ENCODE measurements at regions not wholly inside any gene's neighbourhood (a gene's known extent, or its start where the extent isn't known, plus 50 kb on each side); places are given as distances from the start of the nearest gene placed in this dataset.

- DNase-seq = no peak
Observed at GRCh38 chrX:38856670-38857265, 55.5 kb downstream of the MID1IP1 start.

GRCh38 chrX:38857736-38858523 is 56.7 kb downstream of the MID1IP1 start:
- DNase-seq = no peak

GRCh38 chrX:38859602-38860001 is 58.3 kb downstream of the MID1IP1 start:
- no peak for DNase-seq

GRCh38 chrX:38860106-38861013 is 59.1 kb downstream of the MID1IP1 start:
- DNase-seq = no peak

GRCh38 chrX:38861489-38861888 is 60.2 kb downstream of the MID1IP1 start:
- no peak for DNase-seq

- DNase-seq = peak in 1 of 2 donors; percentile 8
Observed at GRCh38 chrX:38862100-38862499, 60.8 kb downstream of the MID1IP1 start.

GRCh38 chrX:38864165-38864564 is 62.9 kb downstream of the MID1IP1 start:
- no peak for DNase-seq

GRCh38 chrX:38868321-38868720 is 67.1 kb downstream of the MID1IP1 start:
- no peak for DNase-seq

GRCh38 chrX:38868941-38869401 is 67.7 kb downstream of the MID1IP1 start:
- DNase-seq = peak; percentile 72 to 81

- DNase-seq = peak; percentile 65 to 83
Observed at GRCh38 chrX:38870361-38870895, 69.2 kb downstream of the MID1IP1 start.

- no peak for DNase-seq
Observed at GRCh38 chrX:38871129-38872029, 70.1 kb downstream of the MID1IP1 start.

- DNase-seq = no peak
Observed at GRCh38 chrX:38877366-38877765, 76.1 kb downstream of the MID1IP1 start.

- DNase-seq = no peak
Observed at GRCh38 chrX:38878641-38879340, 77.5 kb downstream of the MID1IP1 start.

GRCh38 chrX:38879631-38880220 is 78.5 kb downstream of the MID1IP1 start:
- no peak for DNase-seq

- peak; percentile 25 to 46 for DNase-seq
Observed at GRCh38 chrX:38880296-38880854, 79.1 kb downstream of the MID1IP1 start.

- no peak for DNase-seq
Observed at GRCh38 chrX:38881066-38881465, 79.8 kb downstream of the MID1IP1 start.

- DNase-seq = peak; percentile 43 to 64
Observed at GRCh38 chrX:38881727-38882126, 80.5 kb downstream of the MID1IP1 start.

- DNase-seq = peak in 1 of 2 donors; percentile 17
Observed at GRCh38 chrX:38882894-38883626, 81.8 kb downstream of the MID1IP1 start.

GRCh38 chrX:38886112-38886511 is 84.9 kb downstream of the MID1IP1 start:
- no peak for DNase-seq

GRCh38 chrX:38887222-38887621 is 86.0 kb downstream of the MID1IP1 start:
- no peak for DNase-seq

Measured in inflammatory macrophage (primary cell).